Testis (tissue), 2 donors: ENCODE measurements at regions not wholly inside any gene's neighbourhood (a gene's known extent, or its start where the extent isn't known, plus 50 kb on each side); places are given as distances from the start of the nearest gene placed in this dataset.

Source experiments
- CTCF ChIP-seq, 3 experiments: fragments of 450-650 bp in 2 of 3; fragments of 200-600 bp in 1 of 3; sonication (generic) in 1 of 3; IDR thresholded peaks; one replicate each; pipeline ENCODE4 v1.5.1; 2016 to 2019; ENCODE audit warnings: antibody characterized with exemption in 3 of 3, mild to moderate bottlenecking in 2 of 3, moderate library complexity in 1 of 3
- POLR2A ChIP-seq: fragments of 450-650 bp; IDR thresholded peaks from one replicate; pipeline ENCODE4 v1.6.1; 2017; ENCODE audit warnings: antibody characterized with exemption, mild to moderate bottlenecking, moderate library complexity

- TF ChIP-seq CTCF (IDR thresholded peaks at IDR 0.05) (no peak), POLR2A (no peak)
Measured at GRCh38 chr5:2310946-2311345, 428.2 kb upstream of the IRX4 start.
